H9 (cell line): ENCODE measurements at regions not wholly inside any gene's neighbourhood (a gene's known extent, or its start where the extent isn't known, plus 50 kb on each side); places are given as distances from the start of the nearest gene placed in this dataset.

Experiments
- DNase-seq: peaks from one replicate; pipeline ENCODE4 v3.0.0-alpha.2; 2017
- H2AFZ ChIP-seq: one replicate; pipeline ENCODE4 v1.6.1; 2013; ENCODE audit warnings: mild to moderate bottlenecking, low read length, control low read depth, moderate library complexity
- H2AK5ac ChIP-seq: 2 replicates; pipeline ENCODE4 v1.6.1; 2013; ENCODE audit warnings: low read length, control low read depth, mixed read lengths; ENCODE audit not compliant: insufficient read length
- H2BK120ac ChIP-seq: one replicate; pipeline ENCODE4 v1.6.1; 2013; ENCODE audit warnings: low read depth, mild to moderate bottlenecking, low read length, control low read depth, inconsistent platforms; ENCODE audit not compliant: poor library complexity, severe bottlenecking
- H2BK12ac ChIP-seq: 2 replicates; pipeline ENCODE4 v1.6.1; 2013; ENCODE audit warnings: low read length, control low read depth, mixed read lengths, low read depth; ENCODE audit not compliant: insufficient read length
- H2BK15ac ChIP-seq: 2 replicates; pipeline ENCODE4 v1.6.1; 2013; ENCODE audit warnings: low read depth, low read length, control low read depth
- H2BK20ac ChIP-seq: one replicate; pipeline ENCODE4 v1.6.1; 2013; ENCODE audit warnings: low read depth, mild to moderate bottlenecking, low read length, control low read depth, inconsistent platforms; ENCODE audit not compliant: poor library complexity, severe bottlenecking
- H2BK5ac ChIP-seq: 2 replicates; pipeline ENCODE4 v1.6.1; 2013; ENCODE audit warnings: low read length, control low read depth, mixed read lengths; ENCODE audit not compliant: insufficient read length
- H3K14ac ChIP-seq: 2 replicates; pipeline ENCODE4 v1.6.1; 2013; ENCODE audit warnings: low read length, control low read depth; ENCODE audit not compliant: insufficient read depth
- H3K18ac ChIP-seq: 2 replicates; pipeline ENCODE4 v1.6.1; 2013; ENCODE audit warnings: low read depth, mild to moderate bottlenecking, mixed read lengths, low read length, control low read depth; ENCODE audit not compliant: insufficient read length
- H3K23ac ChIP-seq: 2 replicates; pipeline ENCODE4 v1.6.1; 2013; ENCODE audit warnings: low read length, control low read depth, mixed read lengths, low read depth; ENCODE audit not compliant: insufficient read length
- H3K23me2 ChIP-seq: 2 replicates; pipeline ENCODE4 v1.6.1; 2013; ENCODE audit warnings: low read depth, mild to moderate bottlenecking, mixed read lengths, low read length, control low read depth; ENCODE audit not compliant: insufficient read length, poor library complexity, severe bottlenecking
- H3K27ac ChIP-seq: 2 replicates; pipeline ENCODE4 v1.5.1; 2013; ENCODE audit warnings: low read length, control low read depth, mixed read lengths, low read depth; ENCODE audit not compliant: insufficient read length
- H3K27me3 ChIP-seq: 2 replicates; pipeline ENCODE4 v1.6.1; 2013; ENCODE audit warnings: low read length, control low read depth, inconsistent platforms; ENCODE audit not compliant: insufficient read depth
- H3K4ac ChIP-seq: 2 replicates; pipeline ENCODE4 v1.6.1; 2013; ENCODE audit warnings: low read depth, mild to moderate bottlenecking, control low read depth, inconsistent platforms, low read length, moderate library complexity
- H3K4me1 ChIP-seq: 2 replicates; pipeline ENCODE4 v1.6.1; 2013; ENCODE audit warnings: low read length, control low read depth, inconsistent platforms; ENCODE audit not compliant: insufficient read depth
- H3K4me2 ChIP-seq: 2 replicates; pipeline ENCODE4 v1.6.1; 2013; ENCODE audit warnings: low read length, control low read depth, mixed read lengths; ENCODE audit not compliant: insufficient read length, insufficient read depth
- H3K56ac ChIP-seq: 2 replicates; pipeline ENCODE4 v1.6.1; 2013; ENCODE audit warnings: low read depth, mild to moderate bottlenecking, mixed read lengths, low read length, control low read depth; ENCODE audit not compliant: insufficient read length
- H3K79me1 ChIP-seq: 2 replicates; pipeline ENCODE4 v1.6.1; 2013; ENCODE audit warnings: low read depth, mild to moderate bottlenecking, moderate library complexity, low read length, control low read depth, inconsistent platforms; ENCODE audit not compliant: insufficient read depth, poor library complexity, severe bottlenecking
- H3K79me2 ChIP-seq: 2 replicates; pipeline ENCODE4 v1.6.1; 2013; ENCODE audit warnings: low read length, control low read depth, inconsistent platforms; ENCODE audit not compliant: insufficient read depth
- H3K9ac ChIP-seq: 2 replicates; pipeline ENCODE4 v1.6.1; 2013; ENCODE audit warnings: low read length, control low read depth, mixed read lengths; ENCODE audit not compliant: insufficient read length; ENCODE audit errors: extremely low read depth
- H3K9me3 ChIP-seq: one replicate; pipeline ENCODE4 v1.6.1; 2013; ENCODE audit warnings: low read depth, low read length, inconsistent platforms; ENCODE audit not compliant: control insufficient read depth
- H3T11ph ChIP-seq: one replicate; pipeline ENCODE4 v1.6.1; 2013; ENCODE audit warnings: mild to moderate bottlenecking, low read length, control low read depth, inconsistent platforms
- H4K20me1 ChIP-seq: one replicate; pipeline ENCODE4 v1.6.1; 2013; ENCODE audit not compliant: control insufficient read depth, insufficient read length, insufficient read depth
- H4K5ac ChIP-seq: 2 replicates; pipeline ENCODE4 v1.6.1; 2013; ENCODE audit warnings: low read depth, mild to moderate bottlenecking, mixed read lengths, low read length, control low read depth; ENCODE audit not compliant: insufficient read length
- H4K8ac ChIP-seq: replicated peaks from 2 replicates; pipeline ENCODE4 v1.6.1; 2013; ENCODE audit warnings: low read length, control low read depth, mixed read lengths, low read depth; ENCODE audit not compliant: insufficient read length
- H4K91ac ChIP-seq: 2 replicates; pipeline ENCODE4 v1.6.1; 2013; ENCODE audit warnings: low read depth, mild to moderate bottlenecking, moderate library complexity, mixed read lengths, low read length, control low read depth; ENCODE audit not compliant: insufficient read length
- H3K27ac Mint-ChIP-seq, 3 experiments: 2 replicates in 2 of 3; 3 replicates in 1 of 3; pipeline ENCODE4 v1.8.0; 2020 to 2021; ENCODE audit warnings: mixed read lengths in 3 of 3, mild to moderate bottlenecking in 1 of 3, moderate library complexity in 1 of 3
- H3K27me3 Mint-ChIP-seq: 2 replicates; pipeline ENCODE4 v1.8.0; 2021; ENCODE audit warnings: low read depth, mild to moderate bottlenecking, moderate library complexity, mixed read lengths
- H3K36me3 Mint-ChIP-seq, 3 experiments: 2 replicates in 2 of 3; 3 replicates in 1 of 3; pipeline ENCODE4 v1.8.0; 2020 to 2021; ENCODE audit warnings: low read depth in 3 of 3, mixed read lengths in 3 of 3; ENCODE audit not compliant: insufficient read depth in 1 of 3
- H3K4me1 Mint-ChIP-seq, 2 experiments: 2 replicates each; pipeline ENCODE4 v1.8.0; 2020; ENCODE audit warnings: mixed read lengths in 2 of 2
- H3K4me3 Mint-ChIP-seq, 2 experiments: 2 replicates in 1 of 2; 3 replicates in 1 of 2; pipeline ENCODE4 v1.8.0; 2020 to 2021; ENCODE audit warnings: mild to moderate bottlenecking in 2 of 2, mixed read lengths in 2 of 2, moderate library complexity in 1 of 2
- H3K9me3 Mint-ChIP-seq, 2 experiments: 2 replicates in 1 of 2; 3 replicates in 1 of 2; pipeline ENCODE4 v1.8.0; 2020; ENCODE audit warnings: mild to moderate bottlenecking in 2 of 2, mixed read lengths in 2 of 2, moderate library complexity in 1 of 2
- CTCF ChIP-seq: fragments of 200-600 bp; sonication (generic); conservative IDR thresholded peaks from 3 replicates; pipeline ENCODE4 v1.8.0; 2021; ENCODE audit warnings: antibody characterized with exemption, mild to moderate bottlenecking
- WGBS: extraction: QIAGEN DNeasy Blood & Tissue Kit; methylation state at CpG from one replicate; pipeline ENCODE4 v1.1.7; 2013; ENCODE audit warnings: missing lambda C conversion rate, low lambda C conversion rate, mixed read lengths; ENCODE audit not compliant: insufficient read length; ENCODE audit errors: extremely low coverage; 5-methylcytosine and 5-hydroxymethylcytosine counted together

GRCh38 chr11:127059286-127059685 lies 58.7 kb upstream of the KIRREL3 start:
- no CpG with 5 or more reads among the region's 11 CpGs for WGBS
- Histone ChIP-seq H4K5ac (no peak overlapping the region), H3K79me1 (no peaks in the 10 kb centered on the region), H3K14ac (no peak overlapping the region), H3K23me2 (no peaks in the 10 kb centered on the region), H3K9ac (no peak overlapping the region), H3T11ph (no peak overlapping the region), H3K56ac (no peak overlapping the region), H2BK12ac (no peak overlapping the region), H2BK5ac (no peak overlapping the region), H2BK120ac (no peak overlapping the region), H4K20me1 (no peaks in the 10 kb centered on the region), H3K23ac (no peak overlapping the region), H3K27me3 (no peaks in the 10 kb centered on the region), H3K79me2 (no peaks in the 10 kb centered on the region), H3K4ac (no peak overlapping the region), H4K91ac (no peak overlapping the region), H2AFZ (no peak overlapping the region), H4K8ac (no peak overlapping the region), H2BK20ac (no peak overlapping the region), H3K27ac (no peak overlapping the region), H2AK5ac (no peak overlapping the region), H3K18ac (no peak overlapping the region), H2BK15ac (no peak overlapping the region), H3K4me2 (no peak overlapping the region), H3K9me3 (no peaks in the 10 kb centered on the region), H3K4me1 (peaks cover 4% of the 10 kb centered on the region; the same call in 1 of the 2 replicates)
- Mint-ChIP-seq H3K36me3 (no peaks in the 10 kb centered on the region; a peak in 1 of 7 replicates), H3K27me3 (peaks cover 5% of the 10 kb centered on the region), H3K4me3 (no peak overlapping the region), H3K27ac (no peak overlapping the region), H3K9me3 (no peaks in the 10 kb centered on the region; a peak in 1 of 5 replicates), H3K4me1 (peaks cover 18 to 19% of the 10 kb centered on the region in 2 experiments)
- no peak for DNase-seq
- TF ChIP-seq CTCF: no peak
